Calu3 (cell line): ENCODE measurements at regions not wholly inside any gene's neighbourhood (a gene's known extent, or its start where the extent isn't known, plus 50 kb on each side); places are given as distances from the start of the nearest gene placed in this dataset.

Experiments used
- BruUV-seq: library from RNA; stranded (reverse); fragments of 400-500 nt; replicated peaks from 2 replicates; lab custom pipeline; 2021; lab: Mats Ljungman, UMichigan
- CTCF ChIA-PET: fragments of 300-600 bp; sonication (Branson Sonifier 250); formaldehyde crosslinking; loops from one replicate; lab custom pipeline; 2022; ENCODE audit warnings: antibody characterized with exemption; lab: Charles Lee
- DNase-seq: peaks from one replicate; pipeline ENCODE4 v3.0.0; 2022
- H3K27ac Mint-ChIP-seq: one replicate; pipeline ENCODE4 v1.8.0; 2022; ENCODE audit warnings: mixed read lengths; ENCODE audit not compliant: unreplicated experiment
- H3K27me3 Mint-ChIP-seq: one replicate; pipeline ENCODE4 v1.8.0; 2022; ENCODE audit warnings: mixed read lengths; ENCODE audit not compliant: unreplicated experiment
- H3K36me3 Mint-ChIP-seq: one replicate; pipeline ENCODE4 v1.8.0; 2022; ENCODE audit warnings: mild to moderate bottlenecking, moderate library complexity, mixed read lengths; ENCODE audit not compliant: insufficient read depth, unreplicated experiment
- H3K4me1 Mint-ChIP-seq: one replicate; pipeline ENCODE4 v1.8.0; 2022; ENCODE audit warnings: mild to moderate bottlenecking, low read depth, mixed read lengths; ENCODE audit not compliant: unreplicated experiment
- H3K4me3 Mint-ChIP-seq: one replicate; pipeline ENCODE4 v1.8.0; 2022; ENCODE audit warnings: mild to moderate bottlenecking, low read depth, moderate library complexity, mixed read lengths; ENCODE audit not compliant: unreplicated experiment
- H3K9me3 Mint-ChIP-seq: one replicate; pipeline ENCODE4 v1.8.0; 2022; ENCODE audit warnings: low read depth, mixed read lengths; ENCODE audit not compliant: unreplicated experiment
- intact Hi-C: fragments of 100-400 bp; cut with micrococcal nuclease; formaldehyde crosslinking; loops from one replicate; pipeline ENCODE4 v1.10.0; 2022; ENCODE audit not compliant: unreplicated experiment
- TF ChIP-seq, protein P1 (sequence below): fragments of 200-600 bp; IDR thresholded peaks from one replicate; pipeline ENCODE4 v1.8.0; 2022; ENCODE audit warnings: antibody characterized with exemption; ENCODE audit not compliant: unreplicated experiment

GRCh38 chrX:74225111-74225510 lies 78.9 kb upstream of the ZCCHC13 start:
- no peak overlapping the region for H3K27ac Mint-ChIP-seq
- H3K4me3 Mint-ChIP-seq, result no peak overlapping the region
- CTCF ChIA-PET, result no interaction called here
- BruUV-seq, result no TSS peak
- intact Hi-C loops, result no loop called here
- no peaks in the 10 kb centered on the region for H3K27me3 Mint-ChIP-seq
- no peak for DNase-seq
- H3K4me1 Mint-ChIP-seq, result no peaks in the 10 kb centered on the region
- peaks cover 9% of the 10 kb centered on the region for H3K36me3 Mint-ChIP-seq
- peaks cover 3% of the 10 kb centered on the region for H3K9me3 Mint-ChIP-seq
- TF ChIP-seq, protein P1, sequence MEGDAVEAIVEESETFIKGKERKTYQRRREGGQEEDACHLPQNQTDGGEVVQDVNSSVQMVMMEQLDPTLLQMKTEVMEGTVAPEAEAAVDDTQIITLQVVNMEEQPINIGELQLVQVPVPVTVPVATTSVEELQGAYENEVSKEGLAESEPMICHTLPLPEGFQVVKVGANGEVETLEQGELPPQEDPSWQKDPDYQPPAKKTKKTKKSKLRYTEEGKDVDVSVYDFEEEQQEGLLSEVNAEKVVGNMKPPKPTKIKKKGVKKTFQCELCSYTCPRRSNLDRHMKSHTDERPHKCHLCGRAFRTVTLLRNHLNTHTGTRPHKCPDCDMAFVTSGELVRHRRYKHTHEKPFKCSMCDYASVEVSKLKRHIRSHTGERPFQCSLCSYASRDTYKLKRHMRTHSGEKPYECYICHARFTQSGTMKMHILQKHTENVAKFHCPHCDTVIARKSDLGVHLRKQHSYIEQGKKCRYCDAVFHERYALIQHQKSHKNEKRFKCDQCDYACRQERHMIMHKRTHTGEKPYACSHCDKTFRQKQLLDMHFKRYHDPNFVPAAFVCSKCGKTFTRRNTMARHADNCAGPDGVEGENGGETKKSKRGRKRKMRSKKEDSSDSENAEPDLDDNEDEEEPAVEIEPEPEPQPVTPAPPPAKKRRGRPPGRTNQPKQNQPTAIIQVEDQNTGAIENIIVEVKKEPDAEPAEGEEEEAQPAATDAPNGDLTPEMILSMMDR, result no peak

DNA sequence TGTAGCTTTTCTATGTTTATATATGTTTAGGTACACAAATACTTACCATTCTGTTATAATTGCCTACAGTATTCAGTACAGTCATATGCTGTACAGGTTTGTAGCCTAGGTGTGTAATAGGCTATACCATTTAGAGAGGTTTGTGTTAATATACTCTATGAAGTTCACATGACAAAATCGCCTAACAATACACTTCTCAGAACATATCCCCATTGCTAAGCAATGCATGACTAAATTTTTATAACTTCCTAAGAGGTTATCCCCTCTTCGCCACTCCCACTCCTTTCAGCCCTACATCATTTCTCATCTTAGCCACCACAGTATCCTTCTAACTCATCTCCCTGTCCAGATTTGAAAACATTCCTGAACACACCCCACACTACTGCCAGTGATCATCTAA lies 83.7 kb upstream of the ZCCHC13 start:
- H3K4me1 Mint-ChIP-seq, result no peaks in the 10 kb centered on the region
- no peak overlapping the region for H3K27ac Mint-ChIP-seq
- no peaks in the 10 kb centered on the region for H3K27me3 Mint-ChIP-seq
- CTCF ChIA-PET, result no interaction called here
- no peak for DNase-seq
- H3K36me3 Mint-ChIP-seq, result peaks cover 10% of the 10 kb centered on the region
- TF ChIP-seq, protein P1, result no peak
- no peak overlapping the region for H3K4me3 Mint-ChIP-seq
- no peaks in the 10 kb centered on the region for H3K9me3 Mint-ChIP-seq
- intact Hi-C loops, result no loop called here
- BruUV-seq, result no TSS peak

GRCh38 chrX:74218895-74219294 lies 85.1 kb upstream of the ZCCHC13 start:
- no peak overlapping the region for H3K4me3 Mint-ChIP-seq
- no peaks in the 10 kb centered on the region for H3K4me1 Mint-ChIP-seq

GRCh38 chrX:74216421-74216820 lies 87.6 kb upstream of the ZCCHC13 start:
- Mint-ChIP-seq H3K27ac (no peak overlapping the region), H3K4me1 (no peaks in the 10 kb centered on the region), H3K4me3 (no peak overlapping the region), H3K36me3 (peaks cover 20% of the 10 kb centered on the region), H3K27me3 (no peaks in the 10 kb centered on the region), H3K9me3 (no peaks in the 10 kb centered on the region)
- TF ChIP-seq, protein P1, result no peak
- CTCF ChIA-PET, result no interaction called here
- no TSS peak for BruUV-seq
- DNase-seq, result no peak
- intact Hi-C loops, result no loop called here

More at GRCh38 chrX:74218895-74219294, 85.1 kb upstream of the ZCCHC13 start:
- TF ChIP-seq, protein P1, result no peak
- CTCF ChIA-PET, result no interaction called here
- no TSS peak for BruUV-seq
- no peak overlapping the region for H3K27ac Mint-ChIP-seq
- peaks cover 16% of the 10 kb centered on the region for H3K36me3 Mint-ChIP-seq
- no peaks in the 10 kb centered on the region for H3K9me3 Mint-ChIP-seq
- DNase-seq, result no peak
- H3K27me3 Mint-ChIP-seq, result no peaks in the 10 kb centered on the region
- intact Hi-C loops, result no loop called here
